Ishikawa (cell line): ENCODE measurements at regions not wholly inside any gene's neighbourhood (a gene's known extent, or its start where the extent isn't known, plus 50 kb on each side); places are given as distances from the start of the nearest gene placed in this dataset.

Experiments
- CEBPB ChIP-seq: IDR thresholded peaks from 2 replicates; pipeline ENCODE4 v1.6.1; 2012
- CREB1 ChIP-seq: IDR thresholded peaks from 2 replicates; pipeline ENCODE4 v1.6.1; 2012; ENCODE audit warnings: low read depth
- EGR1 ChIP-seq: IDR thresholded peaks from 2 replicates; pipeline ENCODE4 v1.6.1; 2012
- EP300 ChIP-seq: IDR thresholded peaks from 2 replicates; pipeline ENCODE4 v1.6.1; 2012; ENCODE audit warnings: borderline replicate concordance
- FOXM1 ChIP-seq: IDR thresholded peaks from 2 replicates; pipeline ENCODE4 v1.6.1; 2012; ENCODE audit warnings: low read depth, borderline replicate concordance
- NFIC ChIP-seq: IDR thresholded peaks from 2 replicates; pipeline ENCODE4 v1.6.1; 2012
- RAD21 ChIP-seq: IDR thresholded peaks from 2 replicates; pipeline ENCODE4 v1.6.1; 2012; ENCODE audit warnings: low read depth
- TAF1 ChIP-seq: IDR thresholded peaks from 2 replicates; pipeline ENCODE4 v1.6.1; 2012; ENCODE audit warnings: low read depth, mild to moderate bottlenecking
- TCF12 ChIP-seq: IDR thresholded peaks from 2 replicates; pipeline ENCODE4 v1.6.1; 2012; ENCODE audit warnings: low read depth
- TEAD4 ChIP-seq: IDR thresholded peaks from 2 replicates; pipeline ENCODE4 v1.6.1; 2012
- YY1 ChIP-seq: IDR thresholded peaks from 2 replicates; pipeline ENCODE4 v1.6.1; 2012; ENCODE audit warnings: low read depth
- ZBTB7A ChIP-seq: IDR thresholded peaks from 2 replicates; pipeline ENCODE4 v1.6.1; 2012; ENCODE audit warnings: low read depth
- TF ChIP-seq, protein P1 (sequence below): IDR thresholded peaks from 2 replicates; pipeline ENCODE4 v1.6.1; 2012
- TF ChIP-seq, protein P2 (sequence below): IDR thresholded peaks from 2 replicates; pipeline ENCODE4 v1.6.1; 2012; ENCODE audit warnings: low read depth, mild to moderate bottlenecking
- TF ChIP-seq, protein P3 (sequence below): IDR thresholded peaks from 2 replicates; pipeline ENCODE4 v1.6.1; 2012

DNA sequence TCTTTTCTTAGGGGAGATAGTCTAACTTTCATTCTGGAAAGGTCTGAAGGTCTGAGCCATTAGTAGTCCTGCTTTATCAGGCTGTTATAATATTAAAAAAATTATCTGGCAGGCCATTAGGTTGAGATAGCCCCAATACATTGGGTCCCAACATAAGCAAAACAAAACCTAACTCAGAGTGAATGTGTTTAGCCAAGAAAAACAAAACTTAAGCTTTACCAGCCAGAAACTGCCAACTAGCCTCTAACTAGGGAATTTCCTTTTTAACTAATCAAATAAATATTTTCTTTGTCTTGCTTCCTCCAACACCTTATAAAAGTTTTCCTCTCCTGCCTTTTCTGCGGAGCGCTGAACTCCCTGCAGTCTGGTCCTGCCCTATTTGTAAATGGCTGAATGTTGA is 1137.7 kb upstream of the CNTN5 start:
- no peak for TF ChIP-seq YY1

DNA sequence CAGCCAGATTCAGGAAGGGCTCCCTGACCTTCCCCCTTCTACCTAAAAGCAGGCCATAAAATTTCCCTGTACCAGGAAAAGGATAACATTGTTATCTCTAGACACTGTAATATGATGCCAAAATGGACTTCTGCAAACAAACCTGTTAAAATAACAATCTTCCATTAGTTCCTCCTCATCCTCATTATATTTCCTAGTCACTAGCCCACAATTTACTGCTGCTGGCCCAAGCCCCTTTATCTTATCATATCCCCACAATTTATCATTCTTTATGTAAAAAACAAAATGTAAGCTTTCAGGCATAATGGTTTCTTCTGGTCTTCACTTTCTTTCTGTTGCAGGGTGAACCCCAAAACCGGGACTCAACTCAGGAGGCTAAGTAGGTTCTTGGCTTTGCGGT is 1132.1 kb upstream of the CNTN5 start:
- TF ChIP-seq TCF12, result no peak
- no peak for TF ChIP-seq CREB1

DNA sequence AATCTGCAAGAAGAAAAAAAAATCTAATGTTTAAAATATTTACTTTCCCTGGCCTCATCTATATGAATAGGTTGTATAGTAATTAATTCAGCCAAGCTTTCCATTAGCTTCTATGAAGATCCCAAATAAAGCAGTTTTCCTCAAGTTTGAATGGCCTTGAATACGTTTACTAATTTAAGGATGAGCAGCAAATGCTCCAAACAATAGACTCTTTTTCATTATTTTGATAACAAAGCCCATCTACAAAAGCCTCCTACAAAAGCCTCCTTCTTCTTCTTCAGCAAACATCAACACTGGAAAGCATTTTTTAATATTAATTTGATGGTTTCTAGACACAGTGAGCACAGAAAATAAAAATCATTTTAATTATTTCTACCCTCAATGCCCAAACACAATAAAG is 1130.3 kb upstream of the CNTN5 start:
- TF ChIP-seq CEBPB, result no peak
- no peak for TF ChIP-seq CREB1
- no peak for TF ChIP-seq TEAD4
- TF ChIP-seq, protein P1, sequence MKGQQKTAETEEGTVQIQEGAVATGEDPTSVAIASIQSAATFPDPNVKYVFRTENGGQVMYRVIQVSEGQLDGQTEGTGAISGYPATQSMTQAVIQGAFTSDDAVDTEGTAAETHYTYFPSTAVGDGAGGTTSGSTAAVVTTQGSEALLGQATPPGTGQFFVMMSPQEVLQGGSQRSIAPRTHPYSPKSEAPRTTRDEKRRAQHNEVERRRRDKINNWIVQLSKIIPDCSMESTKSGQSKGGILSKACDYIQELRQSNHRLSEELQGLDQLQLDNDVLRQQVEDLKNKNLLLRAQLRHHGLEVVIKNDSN, result no peak
- TF ChIP-seq RAD21, result no peak
- TF ChIP-seq TAF1, result no peak
- no peak for TF ChIP-seq EP300
- no peak for TF ChIP-seq EGR1
- no peak for TF ChIP-seq FOXM1
- no peak for TF ChIP-seq YY1
- TF ChIP-seq, protein P2, sequence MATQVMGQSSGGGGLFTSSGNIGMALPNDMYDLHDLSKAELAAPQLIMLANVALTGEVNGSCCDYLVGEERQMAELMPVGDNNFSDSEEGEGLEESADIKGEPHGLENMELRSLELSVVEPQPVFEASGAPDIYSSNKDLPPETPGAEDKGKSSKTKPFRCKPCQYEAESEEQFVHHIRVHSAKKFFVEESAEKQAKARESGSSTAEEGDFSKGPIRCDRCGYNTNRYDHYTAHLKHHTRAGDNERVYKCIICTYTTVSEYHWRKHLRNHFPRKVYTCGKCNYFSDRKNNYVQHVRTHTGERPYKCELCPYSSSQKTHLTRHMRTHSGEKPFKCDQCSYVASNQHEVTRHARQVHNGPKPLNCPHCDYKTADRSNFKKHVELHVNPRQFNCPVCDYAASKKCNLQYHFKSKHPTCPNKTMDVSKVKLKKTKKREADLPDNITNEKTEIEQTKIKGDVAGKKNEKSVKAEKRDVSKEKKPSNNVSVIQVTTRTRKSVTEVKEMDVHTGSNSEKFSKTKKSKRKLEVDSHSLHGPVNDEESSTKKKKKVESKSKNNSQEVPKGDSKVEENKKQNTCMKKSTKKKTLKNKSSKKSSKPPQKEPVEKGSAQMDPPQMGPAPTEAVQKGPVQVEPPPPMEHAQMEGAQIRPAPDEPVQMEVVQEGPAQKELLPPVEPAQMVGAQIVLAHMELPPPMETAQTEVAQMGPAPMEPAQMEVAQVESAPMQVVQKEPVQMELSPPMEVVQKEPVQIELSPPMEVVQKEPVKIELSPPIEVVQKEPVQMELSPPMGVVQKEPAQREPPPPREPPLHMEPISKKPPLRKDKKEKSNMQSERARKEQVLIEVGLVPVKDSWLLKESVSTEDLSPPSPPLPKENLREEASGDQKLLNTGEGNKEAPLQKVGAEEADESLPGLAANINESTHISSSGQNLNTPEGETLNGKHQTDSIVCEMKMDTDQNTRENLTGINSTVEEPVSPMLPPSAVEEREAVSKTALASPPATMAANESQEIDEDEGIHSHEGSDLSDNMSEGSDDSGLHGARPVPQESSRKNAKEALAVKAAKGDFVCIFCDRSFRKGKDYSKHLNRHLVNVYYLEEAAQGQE, result no peak
- no peak for TF ChIP-seq TCF12
- TF ChIP-seq, protein P3, sequence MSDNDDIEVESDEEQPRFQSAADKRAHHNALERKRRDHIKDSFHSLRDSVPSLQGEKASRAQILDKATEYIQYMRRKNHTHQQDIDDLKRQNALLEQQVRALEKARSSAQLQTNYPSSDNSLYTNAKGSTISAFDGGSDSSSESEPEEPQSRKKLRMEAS, result no peak
- no peak for TF ChIP-seq NFIC
- TF ChIP-seq ZBTB7A, result no peak

DNA sequence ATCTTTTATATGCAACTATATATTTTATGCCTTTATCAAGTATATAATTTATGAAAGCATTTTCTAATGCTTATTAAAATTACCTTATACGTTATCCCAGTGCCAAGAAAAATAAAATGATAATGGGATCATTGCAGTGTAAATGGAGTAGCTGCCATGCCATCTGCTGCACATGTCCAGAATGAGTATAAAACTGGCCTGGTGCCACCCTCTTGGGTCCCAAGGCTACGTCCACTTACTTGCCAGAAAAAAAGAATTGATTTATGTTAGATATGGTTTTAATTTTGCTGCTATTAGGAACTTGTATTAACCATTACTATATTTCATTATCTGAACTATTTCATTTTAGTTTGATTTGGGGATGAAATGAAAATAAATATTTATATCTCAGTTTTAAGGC is 1127.1 kb upstream of the CNTN5 start:
- TF ChIP-seq EP300 (no peak), FOXM1 (no peak), ZBTB7A (no peak), NFIC (no peak), TCF12 (no peak), TEAD4 (no peak), CEBPB (no peak), YY1 (no peak)
- TF ChIP-seq, protein P1, result no peak

DNA sequence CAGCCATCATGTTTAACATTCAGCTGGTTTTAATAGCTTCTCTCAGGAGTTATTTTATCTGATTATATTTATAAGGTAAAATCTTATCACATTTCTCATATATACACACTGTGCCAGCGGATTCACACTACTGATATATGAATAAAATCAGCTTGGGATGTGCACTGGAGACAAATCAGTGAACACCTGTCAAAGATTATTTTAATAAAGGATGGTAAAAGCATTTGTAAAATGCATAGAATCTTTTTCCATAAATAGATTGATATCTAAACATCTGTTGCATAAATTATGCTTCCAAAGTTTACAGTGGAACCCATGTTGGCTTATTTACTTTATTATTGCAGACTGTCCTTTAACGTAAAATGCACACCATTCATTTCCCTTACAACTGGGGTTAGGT is 1125.8 kb upstream of the CNTN5 start:
- TF ChIP-seq RAD21 (no peak), TCF12 (no peak), ZBTB7A (no peak), EGR1 (no peak), TEAD4 (no peak), NFIC (no peak)

DNA sequence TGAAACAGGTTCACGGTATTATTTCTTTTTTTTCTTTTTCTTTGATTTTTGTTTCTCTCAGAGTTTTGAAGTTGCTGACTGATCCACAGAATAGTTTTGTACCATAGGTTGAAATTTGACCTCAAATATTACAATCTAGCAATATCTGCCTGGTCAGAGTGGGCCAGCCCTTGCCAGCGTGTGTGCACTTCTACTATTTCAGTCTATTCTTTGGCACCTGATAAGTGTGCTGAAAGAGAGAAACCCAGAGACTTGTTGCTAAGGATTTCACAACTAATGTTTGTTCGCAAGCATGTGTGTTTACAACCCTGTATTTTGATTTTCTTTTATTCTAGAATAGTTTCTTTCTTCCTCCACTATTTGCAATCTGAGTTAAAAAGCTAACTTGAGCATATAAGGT is 1125.2 kb upstream of the CNTN5 start:
- TF ChIP-seq ZBTB7A, result no peak
- TF ChIP-seq, protein P2, result no peak
- TF ChIP-seq CREB1, result no peak
- no peak for TF ChIP-seq RAD21
- TF ChIP-seq CEBPB, result no peak
- TF ChIP-seq TEAD4, result no peak
- no peak for TF ChIP-seq EP300
- no peak for TF ChIP-seq FOXM1
- no peak for TF ChIP-seq TCF12
- TF ChIP-seq YY1, result no peak
- TF ChIP-seq NFIC, result no peak
- no peak for TF ChIP-seq EGR1
- no peak for TF ChIP-seq TAF1
- TF ChIP-seq, protein P1, result no peak
- TF ChIP-seq, protein P3, result no peak

DNA sequence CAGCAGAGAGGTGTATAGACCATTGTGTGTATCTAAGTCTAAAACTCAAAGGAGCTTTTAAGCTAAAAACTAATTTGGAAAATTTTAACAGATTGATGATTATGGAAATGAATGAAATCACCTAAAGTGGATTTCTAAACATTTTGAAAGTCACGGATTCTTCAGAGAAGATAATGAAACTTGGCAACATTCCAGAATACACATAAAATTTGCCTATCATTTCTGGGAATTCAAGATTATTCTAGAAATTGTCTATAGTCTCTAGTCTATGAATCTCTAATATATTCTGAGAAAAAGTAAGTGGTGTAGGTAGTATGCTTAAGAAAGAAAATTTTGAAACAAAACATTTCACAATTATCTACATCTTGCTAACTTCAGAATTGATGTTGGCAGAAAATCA is 1117.9 kb upstream of the CNTN5 start:
- TF ChIP-seq YY1 (no peak), TCF12 (no peak), TAF1 (no peak), ZBTB7A (no peak), TEAD4 (no peak), EGR1 (no peak), NFIC (no peak), FOXM1 (no peak), CEBPB (no peak), CREB1 (no peak), RAD21 (no peak), EP300 (no peak)
- TF ChIP-seq, protein P1, result no peak
- TF ChIP-seq, protein P3, result no peak
- TF ChIP-seq, protein P2, result no peak
